ENCODE measurements at regions not wholly inside any gene's neighbourhood (a gene's known extent, or its start where the extent isn't known, plus 50 kb on each side); places are given as distances from the start of the nearest gene placed in this dataset.

GRCh38 chr20:24406750-24407149 lies 62.7 kb upstream of the SYNDIG1 start:
- intact Hi-C loops (cut with DNase I): no loop called here
- no peak for TF ChIP-seq CTCF (IDR thresholded peaks at IDR 0.05)
- no peaks in the 10 kb centered on the region for H3K36me3 ChIP-seq
- no peak for ATAC-seq
- no peaks in the 10 kb centered on the region for H3K27me3 ChIP-seq
- no peak overlapping the region for H3K4me3 ChIP-seq
- H3K9me3 ChIP-seq: no peaks in the 10 kb centered on the region
- no peak for DNase-seq
- H3K4me1 ChIP-seq: no peaks in the 10 kb centered on the region
- no peak overlapping the region for H3K27ac ChIP-seq

- Histone ChIP-seq H3K4me3 (no peak overlapping the region), H3K36me3 (no peaks in the 10 kb centered on the region), H3K4me1 (no peaks in the 10 kb centered on the region), H3K9me3 (no peaks in the 10 kb centered on the region), H3K27me3 (no peaks in the 10 kb centered on the region), H3K27ac (no peak overlapping the region)
- ATAC-seq (no peak), DNase-seq (no peak)
- intact Hi-C loops (cut with DNase I): no loop called here
- no peak for TF ChIP-seq CTCF (IDR thresholded peaks at IDR 0.05)
These were observed 63.2 kb upstream of the SYNDIG1 start for GRCh38 chr20:24406251-24406650.

DNA sequence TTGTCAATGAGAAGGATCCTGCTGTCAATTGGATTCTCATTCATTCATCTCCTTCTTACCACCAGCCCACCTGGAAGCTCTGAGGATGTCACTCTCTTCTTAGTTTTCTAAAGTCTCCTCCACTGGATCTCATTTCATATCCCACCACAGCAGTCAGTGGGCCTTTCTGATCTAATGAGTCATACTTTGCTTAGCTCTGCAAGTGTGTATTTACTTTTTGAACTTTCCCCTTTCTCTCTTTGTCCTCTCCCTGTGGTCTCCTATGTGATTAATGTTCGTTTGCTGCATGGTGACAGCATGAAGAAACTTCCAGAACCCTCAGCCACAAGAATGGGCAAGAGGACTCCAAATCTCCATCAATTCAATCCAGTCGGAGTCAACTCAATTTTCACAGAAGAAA lies 63.6 kb upstream of the SYNDIG1 start:
- DNase-seq: no peak
- no peaks in the 10 kb centered on the region for H3K36me3 ChIP-seq
- TF ChIP-seq CTCF (IDR thresholded peaks at IDR 0.05): no peak
- H3K27ac ChIP-seq: no peak overlapping the region
- H3K27me3 ChIP-seq: no peaks in the 10 kb centered on the region
- no peaks in the 10 kb centered on the region for H3K4me1 ChIP-seq
- intact Hi-C loops (cut with DNase I): no loop called here
- no peak for ATAC-seq
- no peaks in the 10 kb centered on the region for H3K9me3 ChIP-seq
- H3K4me3 ChIP-seq: no peak overlapping the region

- no peaks in the 10 kb centered on the region for H3K9me3 ChIP-seq
- intact Hi-C loops (cut with DNase I): no loop called here
- H3K36me3 ChIP-seq: no peaks in the 10 kb centered on the region
- DNase-seq: no peak
- H3K27ac ChIP-seq: no peak overlapping the region
- TF ChIP-seq CTCF (IDR thresholded peaks at IDR 0.05): no peak
- no peaks in the 10 kb centered on the region for H3K27me3 ChIP-seq
- H3K4me1 ChIP-seq: no peaks in the 10 kb centered on the region
- no peak overlapping the region for H3K4me3 ChIP-seq
- no peak for ATAC-seq
These were observed 66.0 kb upstream of the SYNDIG1 start for GRCh38 chr20:24403406-24403805.

- no peak for TF ChIP-seq CTCF (IDR thresholded peaks at IDR 0.05)
- no peak overlapping the region for H3K27ac ChIP-seq
- no peaks in the 10 kb centered on the region for H3K27me3 ChIP-seq
- no peaks in the 10 kb centered on the region for H3K9me3 ChIP-seq
- H3K4me3 ChIP-seq: no peak overlapping the region
- intact Hi-C loops (cut with DNase I): no loop called here
- H3K36me3 ChIP-seq: no peaks in the 10 kb centered on the region
- ATAC-seq: no peak
- H3K4me1 ChIP-seq: no peaks in the 10 kb centered on the region
- DNase-seq: no peak
These were observed 67.2 kb upstream of the SYNDIG1 start for GRCh38 chr20:24402188-24402587.

DNA sequence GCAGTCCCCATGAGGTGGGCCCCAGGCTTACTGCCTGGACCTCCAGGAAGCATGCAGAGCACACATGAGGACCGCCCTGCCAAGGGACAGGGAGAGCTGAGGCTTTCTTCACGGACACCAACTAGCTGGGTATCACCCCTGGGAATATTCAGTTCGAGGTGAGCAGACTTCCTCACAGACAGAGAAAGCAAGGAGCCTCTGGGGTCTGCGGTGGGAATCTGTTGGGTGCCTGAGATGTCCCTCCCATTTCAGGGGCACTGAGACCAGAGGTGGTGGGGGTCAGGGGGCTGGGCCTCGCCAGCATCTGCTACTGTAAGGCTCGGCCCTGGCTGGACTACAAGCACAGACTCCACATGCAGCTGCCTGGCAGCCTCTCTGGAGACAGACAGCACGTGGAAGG lies 74.3 kb upstream of the SYNDIG1 start:
- no peaks in the 10 kb centered on the region for H3K4me1 ChIP-seq
- ATAC-seq (no peak), DNase-seq (no peak)
- H3K27ac ChIP-seq: no peak overlapping the region
- intact Hi-C loops (cut with DNase I): no loop called here
- H3K4me3 ChIP-seq: no peak overlapping the region
- peaks cover 5% of the 10 kb centered on the region for H3K27me3 ChIP-seq
- H3K36me3 ChIP-seq: no peaks in the 10 kb centered on the region
- no peak for TF ChIP-seq CTCF (IDR thresholded peaks at IDR 0.05)
- H3K9me3 ChIP-seq: no peaks in the 10 kb centered on the region
